ENCODE measurements at regions not wholly inside any gene's neighbourhood (a gene's known extent, or its start where the extent isn't known, plus 50 kb on each side); places are given as distances from the start of the nearest gene placed in this dataset.
"Not testable (repeated sequence)": the region's sequence is repeated elsewhere in the genome, so short reads cannot be mapped to it uniquely, and the experiment has no call there.

- in situ Hi-C loops (cut with HindIII; ENCODE audit: low pct_ligation_motif_present, low pct_unique_long_range_greater_than_20kb, low sequenced_read_pairs), result no loop called here
- DNase-seq, result no peak
Observed at GRCh38 chr1:177687544-177687943, 282.3 kb downstream of the SEC16B start.

GRCh38 chr1:177686933-177687332, 282.9 kb downstream of the SEC16B start:
- in situ Hi-C loops (cut with HindIII; ENCODE audit: low pct_ligation_motif_present, low pct_unique_long_range_greater_than_20kb, low sequenced_read_pairs), result no loop called here
- DNase-seq, result no peak

- in situ Hi-C loops (cut with HindIII; ENCODE audit: low pct_ligation_motif_present, low pct_unique_long_range_greater_than_20kb, low sequenced_read_pairs), result no loop called here
- no peak for DNase-seq
Observed at GRCh38 chr1:177669161-177669560, 300.7 kb downstream of the SEC16B start.

- in situ Hi-C loops (cut with HindIII; ENCODE audit: low pct_ligation_motif_present, low pct_unique_long_range_greater_than_20kb, low sequenced_read_pairs), result no loop called here
- DNase-seq, result no peak
Observed at GRCh38 chr1:177665935-177666334, 303.9 kb downstream of the SEC16B start.

DNA sequence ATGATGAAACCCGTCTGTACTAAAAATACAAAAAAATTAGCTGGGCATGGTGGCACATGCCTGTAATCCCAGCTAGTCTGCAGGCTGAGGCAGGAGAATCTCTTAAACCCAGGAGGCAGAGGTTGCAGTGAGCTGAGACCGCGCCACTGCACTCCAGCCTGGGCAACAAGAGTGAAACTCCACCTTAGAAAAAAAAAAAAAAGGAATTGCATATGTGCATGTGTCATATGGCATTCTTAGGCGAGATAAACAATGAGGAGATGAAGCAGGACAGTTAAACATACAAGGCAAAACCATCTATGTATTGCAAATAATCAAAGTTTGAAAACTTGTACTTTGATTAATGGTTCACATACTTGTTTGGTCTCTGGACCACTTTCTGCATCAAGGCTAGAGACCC, 305.1 kb downstream of the SEC16B start:
- in situ Hi-C loops (cut with HindIII; ENCODE audit: low pct_ligation_motif_present, low pct_unique_long_range_greater_than_20kb, low sequenced_read_pairs); DNase-seq: not testable (repeated sequence)

GRCh38 chr1:177660188-177660587, 309.7 kb downstream of the SEC16B start:
- in situ Hi-C loops (cut with HindIII; ENCODE audit: low pct_ligation_motif_present, low pct_unique_long_range_greater_than_20kb, low sequenced_read_pairs), result no loop called here
- DNase-seq, result no peak

DNA sequence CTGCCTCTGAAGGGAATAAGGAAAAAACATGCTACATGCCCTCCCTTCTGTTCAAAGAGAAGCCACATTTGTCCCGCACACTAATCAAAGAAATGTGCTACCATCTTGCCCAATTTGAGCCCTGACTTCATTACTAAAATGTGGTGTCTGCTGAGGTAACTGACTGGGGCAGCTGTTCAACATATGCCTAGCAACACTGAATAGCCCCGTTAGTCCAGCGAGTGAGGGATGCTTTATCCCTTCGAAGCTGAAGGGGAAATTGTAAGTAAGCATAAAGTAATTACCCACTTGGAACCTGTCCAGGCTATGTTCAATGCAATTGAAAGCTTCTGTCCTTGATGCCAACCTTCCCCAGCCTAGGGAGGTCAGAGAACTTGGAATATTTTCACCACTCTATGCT, 310.6 kb downstream of the SEC16B start:
- in situ Hi-C loops (cut with HindIII; ENCODE audit: low pct_ligation_motif_present, low pct_unique_long_range_greater_than_20kb, low sequenced_read_pairs), result no loop called here
- no peak for DNase-seq

DNA sequence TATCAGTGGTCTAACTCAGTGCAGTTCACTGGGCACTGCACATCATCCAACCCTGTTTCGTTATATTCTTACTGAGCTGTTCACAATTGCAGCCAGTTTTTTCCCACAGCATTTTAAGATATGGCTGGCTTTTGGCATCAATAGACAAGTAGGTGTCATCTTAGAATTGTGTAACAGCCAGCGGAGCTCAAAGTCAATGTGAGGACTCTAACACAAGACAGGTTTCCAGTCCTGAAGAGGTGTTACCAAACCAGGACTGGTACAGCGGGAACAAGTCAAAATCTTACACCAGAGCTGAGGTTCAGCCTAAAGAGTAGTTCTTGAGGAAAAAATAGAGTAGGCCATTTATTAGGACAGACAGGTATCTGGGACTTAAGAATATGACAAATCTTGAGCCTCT, 313.3 kb downstream of the SEC16B start:
- in situ Hi-C loops (cut with HindIII; ENCODE audit: low pct_ligation_motif_present, low pct_unique_long_range_greater_than_20kb, low sequenced_read_pairs), result no loop called here
- no peak for DNase-seq

- in situ Hi-C loops (cut with HindIII; ENCODE audit: low pct_ligation_motif_present, low pct_unique_long_range_greater_than_20kb, low sequenced_read_pairs), result no loop called here
- DNase-seq, result peak; percentile 74
Observed at GRCh38 chr1:177650947-177651346, 318.9 kb downstream of the SEC16B start.

DNA sequence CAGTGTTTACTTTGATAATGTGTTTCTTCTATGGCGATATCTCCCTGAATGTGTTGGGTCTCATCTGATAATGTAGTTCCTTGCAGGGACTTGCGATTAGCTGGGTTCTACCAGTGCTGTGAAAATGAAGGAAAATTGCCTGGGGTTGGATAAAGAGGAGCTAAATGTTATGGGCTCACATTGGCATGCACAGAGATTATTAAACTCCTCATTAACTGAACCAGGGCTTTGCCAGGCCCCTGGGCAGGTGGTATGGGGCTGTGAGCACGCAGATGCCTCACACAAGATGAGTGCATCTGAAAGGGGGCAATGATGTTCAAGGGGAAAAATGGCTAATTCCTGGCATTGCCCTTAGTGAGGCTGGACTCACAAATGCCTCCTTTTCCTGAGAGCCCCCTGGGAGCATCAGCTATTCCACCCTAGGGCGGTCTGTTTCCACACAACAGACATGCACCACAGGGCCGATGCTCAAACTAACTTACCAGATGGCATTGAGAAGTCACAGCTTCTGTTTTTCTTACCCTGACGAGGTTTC, 321.1 kb downstream of the SEC16B start:
- DNase-seq, result no peak
- in situ Hi-C loops (cut with HindIII; ENCODE audit: low pct_ligation_motif_present, low pct_unique_long_range_greater_than_20kb, low sequenced_read_pairs), result no loop called here

GRCh38 chr1:177648138-177648537, 321.7 kb downstream of the SEC16B start:
- DNase-seq, result no peak
- in situ Hi-C loops (cut with HindIII; ENCODE audit: low pct_ligation_motif_present, low pct_unique_long_range_greater_than_20kb, low sequenced_read_pairs), result no loop called here

DNA sequence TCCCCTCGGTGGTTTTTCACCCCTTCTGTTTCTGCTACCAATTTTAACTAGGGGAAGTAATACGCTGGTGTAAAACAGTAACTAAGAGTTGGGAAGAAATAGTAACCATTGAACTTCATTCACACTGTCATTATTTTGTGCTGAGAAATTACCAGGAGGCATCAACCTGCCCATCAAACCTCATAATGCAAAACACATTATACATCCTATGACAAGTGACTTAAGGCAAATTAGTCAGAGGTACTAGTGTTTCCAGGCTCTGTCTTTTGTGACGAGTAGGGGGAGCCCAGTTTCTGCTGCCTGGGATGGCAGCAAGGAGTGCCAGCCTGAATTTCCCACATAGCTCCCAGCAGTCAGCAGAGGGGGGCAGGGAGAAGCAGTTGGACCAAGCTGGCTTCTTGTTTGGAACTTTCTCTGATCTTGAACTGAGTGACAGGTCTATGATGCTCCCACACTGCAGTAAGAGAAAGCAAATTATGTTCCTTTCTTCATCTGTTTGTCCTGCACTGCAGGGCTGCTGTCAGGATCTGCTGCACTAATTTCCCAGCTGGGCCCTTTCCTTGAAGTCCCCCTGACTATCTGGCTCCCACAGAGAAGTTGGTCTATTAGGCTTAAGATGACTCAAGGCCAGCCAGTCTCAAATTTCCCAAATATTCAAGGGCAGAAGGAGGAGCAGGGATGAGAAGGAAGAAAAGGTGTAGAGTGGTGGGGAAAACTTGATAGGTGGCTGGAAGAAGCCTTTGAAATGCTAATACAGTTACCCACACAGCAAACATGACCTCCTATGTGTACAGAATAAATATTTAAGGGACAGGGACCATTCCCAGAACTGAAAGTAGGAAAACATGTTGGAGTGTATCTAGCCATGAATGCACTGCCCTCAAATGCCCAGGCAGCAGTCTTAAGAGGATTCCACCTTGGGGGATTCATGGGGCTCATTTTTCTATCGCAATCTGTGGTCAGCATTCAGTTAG, 322.8 kb downstream of the SEC16B start:
- no peak for DNase-seq
- in situ Hi-C loops (cut with HindIII; ENCODE audit: low pct_ligation_motif_present, low pct_unique_long_range_greater_than_20kb, low sequenced_read_pairs), result no loop called here

- in situ Hi-C loops (cut with HindIII; ENCODE audit: low pct_ligation_motif_present, low pct_unique_long_range_greater_than_20kb, low sequenced_read_pairs), result no loop called here
- DNase-seq, result peak; percentile 4
Observed at GRCh38 chr1:177645491-177646190, 324.2 kb downstream of the SEC16B start.

GRCh38 chr1:177640687-177641086, 329.2 kb downstream of the SEC16B start:
- in situ Hi-C loops (cut with HindIII; ENCODE audit: low pct_ligation_motif_present, low pct_unique_long_range_greater_than_20kb, low sequenced_read_pairs), result no loop called here
- no peak for DNase-seq

- in situ Hi-C loops (cut with HindIII; ENCODE audit: low pct_ligation_motif_present, low pct_unique_long_range_greater_than_20kb, low sequenced_read_pairs); DNase-seq: not testable (repeated sequence)
Observed at GRCh38 chr1:177634151-177634550, 335.7 kb downstream of the SEC16B start.

DNA sequence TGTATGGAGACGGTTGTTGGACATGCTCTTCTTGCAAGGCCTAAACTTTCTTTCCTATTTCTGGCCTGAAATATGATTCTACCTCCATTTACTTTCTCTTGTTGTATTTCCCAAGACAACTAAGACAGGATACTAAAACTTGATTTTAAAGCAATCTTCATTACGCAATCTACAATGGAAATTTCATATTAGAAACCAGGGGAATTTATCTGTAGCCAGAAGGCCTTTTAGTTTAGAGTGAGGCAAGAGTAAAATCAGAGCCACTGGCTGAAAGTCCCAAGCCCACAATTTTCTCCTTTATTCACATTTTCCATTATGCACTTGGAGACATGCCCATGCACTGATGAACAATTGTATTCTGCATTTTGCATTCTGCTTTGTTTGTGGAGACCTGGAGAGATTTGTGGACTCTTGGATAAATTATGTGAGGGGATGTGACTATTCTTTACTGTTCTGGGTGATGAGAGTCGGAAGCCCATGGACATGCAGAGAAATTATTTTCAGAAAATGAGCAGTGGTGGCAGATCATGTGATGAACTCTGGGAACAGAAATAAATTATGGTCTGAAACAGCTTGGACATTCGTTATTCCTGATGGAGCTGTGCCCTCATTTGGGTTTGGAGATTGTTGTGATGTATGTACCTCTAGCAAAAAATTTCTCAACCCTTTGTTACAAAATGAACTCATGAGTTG, 336.8 kb downstream of the SEC16B start:
- in situ Hi-C loops (cut with HindIII; ENCODE audit: low pct_ligation_motif_present, low pct_unique_long_range_greater_than_20kb, low sequenced_read_pairs), result no loop called here
- DNase-seq, result no peak

DNA sequence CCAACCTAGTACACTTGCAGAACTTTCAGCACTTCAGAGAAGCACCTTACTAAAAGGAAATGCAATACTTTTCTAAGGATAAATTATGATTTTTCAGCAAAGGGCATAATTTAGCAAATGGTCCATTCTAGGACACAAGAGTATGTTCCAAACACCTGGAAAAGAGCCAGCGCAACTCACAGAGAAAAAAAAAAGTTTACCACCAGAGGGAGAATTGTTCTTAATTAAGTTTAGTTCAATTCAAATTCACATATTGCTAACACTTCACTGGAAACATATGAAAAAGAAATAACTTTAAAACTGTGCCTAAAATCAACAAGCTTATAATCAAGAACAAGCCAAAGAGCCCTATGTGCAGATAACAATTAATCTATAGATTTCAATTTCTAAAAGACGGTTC, 338.1 kb downstream of the SEC16B start:
- no peak for DNase-seq
- in situ Hi-C loops (cut with HindIII; ENCODE audit: low pct_ligation_motif_present, low pct_unique_long_range_greater_than_20kb, low sequenced_read_pairs), result no loop called here

- in situ Hi-C loops (cut with HindIII; ENCODE audit: low pct_ligation_motif_present, low pct_unique_long_range_greater_than_20kb, low sequenced_read_pairs), result no loop called here
- DNase-seq, result no peak
Observed at GRCh38 chr1:177629526-177629925, 340.3 kb downstream of the SEC16B start.

Measured in ACHN (cell line).